Spleen (tissue), 7 donors: ENCODE measurements at regions not wholly inside any gene's neighbourhood (a gene's known extent, or its start where the extent isn't known, plus 50 kb on each side); places are given as distances from the start of the nearest gene placed in this dataset.

Experiments
- CTCF ChIP-seq, 11 experiments: fragments of 200-600 bp in 7 of 11; fragments of 450-650 bp in 4 of 11; sonication (generic) in 4 of 11; IDR thresholded peaks in 8 of 11; conservative IDR thresholded peaks in 3 of 11; 1 replicate in 7 of 11; 2 replicates in 4 of 11; pipeline versions ENCODE4 v1.4.0 to v1.8.0; 2016 to 2021; ENCODE audit warnings: antibody characterized with exemption in 11 of 11, inconsistent platforms in 4 of 11, mild to moderate bottlenecking in 1 of 11
- POLR2AphosphoS5 ChIP-seq, 3 donors: sonication (generic); formaldehyde crosslinking; IDR thresholded peaks; one replicate each; pipeline ENCODE4 v1.5.1; 2017; ENCODE audit warnings: antibody characterized with exemption in 3 of 3
- donor health status: DM: no; HTN: no; CAD: no; lungs with moderate emphysema.
- donor health status: DM: no; HTN: no; CAD: no.
- donor health status: DM: no; HTN: no; CAD: no.

- TF ChIP-seq CTCF (IDR thresholded peaks at IDR 0.05 in 8 of 11, conservative IDR thresholded peaks at IDR 0.05 in 3 of 11) (no peak), POLR2AphosphoS5 (IDR thresholded peaks at IDR 0.05) (no peak)
Measured at GRCh38 chr4:45778514-45778913, 345.3 kb downstream of the GABRG1 start.
